Panc1 (cell line): ENCODE measurements at regions not wholly inside any gene's neighbourhood (a gene's known extent, or its start where the extent isn't known, plus 50 kb on each side); places are given as distances from the start of the nearest gene placed in this dataset.

Source experiments
- ATAC-seq: fragments of 200-7000 bp; cut with Tn5 transposase; 2 replicates; pipeline ENCODE4 v1.9.1; 2020; ENCODE audit warnings: mild to moderate bottlenecking, moderate library complexity
- BruUV-seq: library from RNA; stranded (reverse); fragments of 400-500 nt; replicated peaks from 2 replicates; lab custom pipeline; 2021; lab: Mats Ljungman, UMichigan
- CTCF ChIA-PET: fragments of 300-600 bp; sonication (Branson Sonifier 250); formaldehyde crosslinking; loops from one replicate; lab custom pipeline; 2022; ENCODE audit warnings: antibody characterized with exemption; lab: Charles Lee
- POLR2A ChIA-PET: fragments of 300-600 bp; sonication (Branson Sonifier 250); formaldehyde crosslinking; loops from one replicate; lab custom pipeline; 2022; ENCODE audit warnings: antibody characterized with exemption; lab: Charles Lee
- DNase-seq: peaks from one replicate; pipeline ENCODE4 v3.0.0-alpha.2; 2010; ENCODE audit warnings: low read depth, low spot score
- H3K27ac ChIP-seq: 2 replicates; pipeline ENCODE4 v1.5.1; 2011; ENCODE audit warnings: mild to moderate bottlenecking, low read length, inconsistent platforms
- H3K27me3 ChIP-seq: fragments of 200-500 bp; sonication (Bioruptor generic); 2 replicates; pipeline ENCODE4 v1.6.0; 2014; ENCODE audit warnings: low read length, inconsistent platforms; ENCODE audit not compliant: control insufficient read depth, insufficient read depth
- H3K36me3 ChIP-seq: fragments of 200-500 bp; sonication (Bioruptor generic); 2 replicates; pipeline ENCODE4 v1.5.1; 2014; ENCODE audit warnings: inconsistent platforms, mild to moderate bottlenecking, low read length, moderate library complexity; ENCODE audit not compliant: control insufficient read depth, insufficient read depth
- H3K4me1 ChIP-seq: 2 replicates; pipeline ENCODE4 v1.5.1; 2011; ENCODE audit warnings: inconsistent platforms, mild to moderate bottlenecking, low read length, moderate library complexity; ENCODE audit not compliant: control insufficient read depth, insufficient read depth
- H3K4me3 ChIP-seq, 2 experiments: 2 replicates each; pipeline ENCODE4 v1.5.1; 2011 to 2012; ENCODE audit warnings: low read depth in 2 of 2, low read length in 2 of 2, mild to moderate bottlenecking in 2 of 2, inconsistent platforms in 1 of 2, moderate library complexity in 1 of 2
- H3K9me3 ChIP-seq: fragments of 200-500 bp; sonication (Bioruptor generic); 2 replicates; pipeline ENCODE4 v1.5.1; 2014; ENCODE audit warnings: low read depth, mild to moderate bottlenecking, inconsistent platforms, low read length, moderate library complexity; ENCODE audit not compliant: control insufficient read depth, insufficient read depth
- CTCF ChIP-seq: fragments of 450-650 bp; IDR thresholded peaks from 2 replicates; pipeline ENCODE4 v1.5.1; 2017; ENCODE audit warnings: mild to moderate bottlenecking
- POLR2AphosphoS5 ChIP-seq: IDR thresholded peaks from 2 replicates; pipeline ENCODE4 v1.6.1; 2012; ENCODE audit warnings: mild to moderate bottlenecking, low read depth, low read length, moderate library complexity
- REST ChIP-seq, 2 experiments: IDR thresholded peaks; 2 replicates each; pipeline ENCODE4 v1.6.1; 2011 to 2012; ENCODE audit warnings: low read depth in 2 of 2, control low read depth in 1 of 2, low read length in 1 of 2, mild to moderate bottlenecking in 1 of 2, moderate library complexity in 1 of 2; ENCODE audit not compliant: insufficient read depth in 1 of 2
- SIN3A ChIP-seq: IDR thresholded peaks from 2 replicates; pipeline ENCODE4 v1.6.1; 2012; ENCODE audit warnings: low read depth, mild to moderate bottlenecking, low read length, moderate library complexity, borderline replicate concordance; ENCODE audit not compliant: insufficient read depth
- TCF7L2 ChIP-seq: IDR thresholded peaks from 2 replicates; pipeline ENCODE4 v1.6.1; 2011; ENCODE audit warnings: mild to moderate bottlenecking, low read depth, low read length, inconsistent platforms
- in situ Hi-C: cut with HindIII; loops from 2 replicates; pipeline ENCODE4 v1.10.0; 2016; ENCODE audit warnings: low sequenced_read_pairs, low pct_unique_long_range_greater_than_20kb
- intact Hi-C: fragments of 100-400 bp; cut with micrococcal nuclease; formaldehyde crosslinking; loops from one replicate; pipeline ENCODE4 v1.10.0; 2022; ENCODE audit not compliant: unreplicated experiment

GRCh38 chr7:13155188-13155587 lies 467.8 kb downstream of the ARL4A start:
- no peak overlapping the region for H3K4me3 ChIP-seq
- no peaks in the 10 kb centered on the region for H3K9me3 ChIP-seq
- no TSS peak for BruUV-seq
- DNase-seq, result no peak
- TF ChIP-seq TCF7L2, result no peak
- TF ChIP-seq REST (IDR thresholded peaks at IDR 0.05; ENCODE audit: insufficient read depth in 1 of 2, low read depth in 2 of 2, low read length in 1 of 2), result no peak
- no peak for TF ChIP-seq SIN3A
- no peak for TF ChIP-seq CTCF
- TF ChIP-seq POLR2AphosphoS5, result no peak
- no peak for ATAC-seq
- H3K36me3 ChIP-seq, result no peaks in the 10 kb centered on the region
- intact Hi-C loops, result no loop called here
- no peak overlapping the region for H3K27ac ChIP-seq
- ChIA-PET POLR2A (no interaction called here), CTCF (no interaction called here)
- in situ Hi-C loops, result no loop called here
- H3K4me1 ChIP-seq, result no peaks in the 10 kb centered on the region
- H3K27me3 ChIP-seq, result no peaks in the 10 kb centered on the region

- TF ChIP-seq SIN3A (no peak), REST (IDR thresholded peaks at IDR 0.05; ENCODE audit: insufficient read depth in 1 of 2, low read depth in 2 of 2, low read length in 1 of 2) (no peak), CTCF (no peak), TCF7L2 (no peak), POLR2AphosphoS5 (no peak)
- no peaks in the 10 kb centered on the region; the same call in 1 of the 2 replicates for H3K36me3 ChIP-seq
- H3K9me3 ChIP-seq, result no peaks in the 10 kb centered on the region
- H3K27me3 ChIP-seq, result no peaks in the 10 kb centered on the region
- intact Hi-C loops, result no loop called here
- DNase-seq (no peak), ATAC-seq (no peak)
- H3K4me3 ChIP-seq, result no peak overlapping the region
- in situ Hi-C loops, result no loop called here
- no peak overlapping the region for H3K27ac ChIP-seq
- no TSS peak for BruUV-seq
- no peaks in the 10 kb centered on the region for H3K4me1 ChIP-seq
- ChIA-PET POLR2A (no interaction called here), CTCF (no interaction called here)
Measured at GRCh38 chr7:13159003-13159402, 471.6 kb downstream of the ARL4A start.
